ENCODE measurements at regions not wholly inside any gene's neighbourhood (a gene's known extent, or its start where the extent isn't known, plus 50 kb on each side); places are given as distances from the start of the nearest gene placed in this dataset.

- WGBS (ENCODE audit: low lambda C conversion rate) = 0% methylated on average over 1 of the region's 1 CpG
- ChIA-PET POLR2A (no interaction called here), CTCF (ENCODE audit: low intra/inter-chr PET ratio, low total read pairs) (no interaction called here)
- Histone ChIP-seq H2AFZ (ENCODE audit: low read length) (no peak overlapping the region), H3K4me2 (ENCODE audit: low read depth, low read length) (no peak overlapping the region), H3K9ac (ENCODE audit: insufficient read depth, low read depth, low read length) (no peak overlapping the region), H3K27me3 (ENCODE audit: control insufficient read depth in 1 of 2, insufficient read depth in 2 of 2, low read length in 2 of 2) (no peaks in the 10 kb centered on the region; a peak in 1 of 5 replicates), H3K36me3 (replicated peaks in 1 of 2; ENCODE audit: control insufficient read depth in 1 of 2, insufficient read depth in 2 of 2, low read length in 2 of 2) (no peaks in the 10 kb centered on the region), H3K4me3 (replicated peaks in 1 of 3; ENCODE audit: insufficient read depth in 1 of 3, low read depth in 2 of 3, low read length in 3 of 3) (no peak overlapping the region), H3K27ac (ENCODE audit: extremely low read length, insufficient read depth, low read length) (no peak overlapping the region), H3K79me2 (ENCODE audit: insufficient read depth, low read length) (no peaks in the 10 kb centered on the region), H4K20me1 (ENCODE audit: insufficient read depth, low read length) (no peaks in the 10 kb centered on the region), H3K4me1 (ENCODE audit: insufficient read depth, low read length) (no peaks in the 10 kb centered on the region), H3K9me3 (ENCODE audit: low read length) (peaks cover 5% of the 10 kb centered on the region; the same call in 1 of the 2 replicates)
- no peak for ATAC-seq
- BruUV-seq (replicated peaks) = no TSS peak
- intact Hi-C loops (cut with micrococcal nuclease; ENCODE audit: unreplicated experiment) = no loop called here
- DNase-seq (ENCODE audit: low spot score) = no peak
- FAIRE-seq = no peak
- in situ Hi-C loops (cut with HindIII; ENCODE audit: extremely low pct_ligation_motif_present, low pct_unique_long_range_greater_than_20kb) = no loop called here
- TF ChIP-seq GPBP1L1 (CRISPR knock-in tag; IDR thresholded peaks at IDR 0.05) (no peak), SCMH1 (CRISPR knock-in tag; IDR thresholded peaks at IDR 0.05; ENCODE audit: borderline replicate concordance) (no peak), DMTF1 (CRISPR knock-in tag; IDR thresholded peaks at IDR 0.05) (no peak), POGZ (CRISPR knock-in tag; IDR thresholded peaks at IDR 0.05) (no peak), CAMTA2 (CRISPR knock-in tag; IDR thresholded peaks at IDR 0.05; ENCODE audit: borderline replicate concordance) (no peak), ZNF775 (CRISPR knock-in tag; IDR thresholded peaks at IDR 0.05; ENCODE audit: borderline replicate concordance) (no peak), TCF7L2 (IDR thresholded peaks at IDR 0.05; ENCODE audit: low read depth, low read length) (no peak), ZNF281 (CRISPR knock-in tag; IDR thresholded peaks at IDR 0.05; ENCODE audit: borderline replicate concordance) (no peak), ZNF235 (CRISPR knock-in tag; IDR thresholded peaks at IDR 0.05; ENCODE audit: borderline replicate concordance) (no peak), FOXC1 (CRISPR knock-in tag; IDR thresholded peaks at IDR 0.05; ENCODE audit: borderline replicate concordance) (no peak), ZNF770 (CRISPR knock-in tag; IDR thresholded peaks at IDR 0.05) (no peak)
- TF ChIP-seq, protein P1, sequence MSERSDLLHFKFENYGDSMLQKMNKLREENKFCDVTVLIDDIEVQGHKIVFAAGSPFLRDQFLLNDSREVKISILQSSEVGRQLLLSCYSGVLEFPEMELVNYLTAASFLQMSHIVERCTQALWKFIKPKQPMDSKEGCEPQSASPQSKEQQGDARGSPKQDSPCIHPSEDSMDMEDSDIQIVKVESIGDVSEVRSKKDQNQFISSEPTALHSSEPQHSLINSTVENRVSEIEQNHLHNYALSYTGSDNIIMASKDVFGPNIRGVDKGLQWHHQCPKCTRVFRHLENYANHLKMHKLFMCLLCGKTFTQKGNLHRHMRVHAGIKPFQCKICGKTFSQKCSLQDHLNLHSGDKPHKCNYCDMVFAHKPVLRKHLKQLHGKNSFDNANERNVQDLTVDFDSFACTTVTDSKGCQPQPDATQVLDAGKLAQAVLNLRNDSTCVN (CRISPR knock-in tag; IDR thresholded peaks at IDR 0.05; ENCODE audit: borderline replicate concordance) = no peak
These were observed 521.4 kb downstream of the DNAJB9 start for GRCh38 chr7:109091042-109091441.
